OCI-LY3 (cell line): ENCODE measurements at regions not wholly inside any gene's neighbourhood (a gene's known extent, or its start where the extent isn't known, plus 50 kb on each side); places are given as distances from the start of the nearest gene placed in this dataset.
A peak's percentile ranks its signal among the peaks of the same experiment; 100 is the strongest.

Experiments used
- H2AFZ ChIP-seq: fragments of 200-600, 300-600 bp; shearing (Covaris generic); 2 replicates; pipeline ENCODE4 v1.6.0; 2014; ENCODE audit warnings: antibody characterized with exemption, low read depth, low read length
- H3K27ac ChIP-seq: fragments of 200-600, 300-600 bp; sonication (generic); 2 replicates; pipeline ENCODE4 v1.5.1; 2014; ENCODE audit warnings: mild to moderate bottlenecking, low read length, moderate library complexity, mixed read lengths
- H3K27me3 ChIP-seq: fragments of 200-600, 300-600 bp; sonication (generic); 2 replicates; pipeline ENCODE4 v1.6.1; 2014; ENCODE audit warnings: low read depth, low read length, mixed read lengths
- H3K36me3 ChIP-seq: fragments of 200-600, 300-600 bp; sonication (generic); replicated peaks from 2 replicates; pipeline ENCODE3; 2014; ENCODE audit warnings: low read depth, low read length, mixed read lengths
- H3K4me1 ChIP-seq: fragments of 300-600, 200-600 bp; sonication (generic); 2 replicates; pipeline ENCODE4 v1.6.1; 2014; ENCODE audit warnings: low read length, mixed read lengths
- H3K4me2 ChIP-seq: fragments of 200-600, 300-600 bp; sonication (generic); 2 replicates; pipeline ENCODE4 v1.6.1; 2014; ENCODE audit warnings: low read length, mixed read lengths
- H3K4me3 ChIP-seq: fragments of 300-600, 200-600 bp; sonication (generic); 2 replicates; pipeline ENCODE4 v1.5.1; 2014; ENCODE audit warnings: antibody characterized with exemption, mild to moderate bottlenecking, low read length, moderate library complexity
- H3K79me2 ChIP-seq: fragments of 300-600, 200-600 bp; shearing (Covaris generic); 2 replicates; pipeline ENCODE4 v1.6.1; 2014; ENCODE audit warnings: mild to moderate bottlenecking, low read length, mixed read lengths
- H3K9ac ChIP-seq: fragments of 300-600, 200-600 bp; shearing (Covaris generic); 2 replicates; pipeline ENCODE4 v1.6.0; 2014; ENCODE audit warnings: mild to moderate bottlenecking, low read length, moderate library complexity
- H3K9me3 ChIP-seq: fragments of 200-600, 300-600 bp; shearing (Covaris generic); 2 replicates; pipeline ENCODE4 v1.6.1; 2014; ENCODE audit warnings: low read length, mixed read lengths; ENCODE audit not compliant: insufficient read depth
- H4K20me1 ChIP-seq: fragments of 200-600, 300-600 bp; sonication (generic); 2 replicates; pipeline ENCODE4 v1.6.1; 2016; ENCODE audit warnings: low read length, mixed read lengths; ENCODE audit not compliant: insufficient read depth
- CTCF ChIP-seq: fragments of 200-600, 300-600 bp; sonication (generic); IDR thresholded peaks from 2 replicates; pipeline ENCODE4 v1.5.1; 2014; ENCODE audit warnings: antibody characterized with exemption, low read length, low read depth
- EZH2phosphoT487 ChIP-seq: fragments of 200-600 bp; shearing (Covaris generic); IDR thresholded peaks from 2 replicates; pipeline ENCODE4 v1.6.1; 2018; ENCODE audit warnings: antibody characterized with exemption, mixed run types, low read depth

GRCh38 chr15:70428211-70428822, 330.6 kb upstream of the TLE3 start:
- Histone ChIP-seq H3K9ac (no peak overlapping the region), H3K27me3 (no peaks in the 10 kb centered on the region), H3K9me3 (no peaks in the 10 kb centered on the region), H2AFZ (no peak overlapping the region), H3K27ac (no peak overlapping the region), H3K4me1 (peaks cover 41% of the 10 kb centered on the region), H3K36me3 (peaks cover 4% of the 10 kb centered on the region), H3K4me3 (no peak overlapping the region), H4K20me1 (no peaks in the 10 kb centered on the region), H3K79me2 (no peaks in the 10 kb centered on the region), H3K4me2 (no peak overlapping the region)
- TF ChIP-seq CTCF, result no peak
- TF ChIP-seq EZH2phosphoT487, result no peak

GRCh38 chr15:70427167-70428120, 329.7 kb upstream of the TLE3 start:
- H3K4me2 ChIP-seq, result no peak overlapping the region
- TF ChIP-seq EZH2phosphoT487 (no peak), CTCF (no peak)
- no peaks in the 10 kb centered on the region for H3K9me3 ChIP-seq
- peaks cover 32% of the 10 kb centered on the region for H3K4me1 ChIP-seq
- H3K27ac ChIP-seq, result no peak overlapping the region
- no peaks in the 10 kb centered on the region for H4K20me1 ChIP-seq
- H2AFZ ChIP-seq, result no peak overlapping the region
- H3K79me2 ChIP-seq, result no peaks in the 10 kb centered on the region
- no peak overlapping the region for H3K9ac ChIP-seq
- H3K36me3 ChIP-seq, result peaks cover 4% of the 10 kb centered on the region
- H3K27me3 ChIP-seq, result no peaks in the 10 kb centered on the region
- H3K4me3 ChIP-seq, result no peak overlapping the region

- no peaks in the 10 kb centered on the region; the same call in 1 of the 2 replicates for H3K27me3 ChIP-seq
- H4K20me1 ChIP-seq, result no peaks in the 10 kb centered on the region
- H3K4me3 ChIP-seq, result no peak overlapping the region
- H2AFZ ChIP-seq, result no peak overlapping the region
- H3K4me1 ChIP-seq, result peaks cover 27% of the 10 kb centered on the region
- H3K36me3 ChIP-seq, result peaks cover 4% of the 10 kb centered on the region
- TF ChIP-seq CTCF (no peak), EZH2phosphoT487 (no peak)
- H3K9ac ChIP-seq, result no peak overlapping the region
- no peaks in the 10 kb centered on the region for H3K9me3 ChIP-seq
- H3K79me2 ChIP-seq, result no peaks in the 10 kb centered on the region
- H3K27ac ChIP-seq, result no peak overlapping the region
- no peak overlapping the region for H3K4me2 ChIP-seq
Measured at GRCh38 chr15:70426096-70426821, 328.5 kb upstream of the TLE3 start.

- Histone ChIP-seq H3K4me2 (peak overlapping the region; percentile 17; the same call in 1 of the 2 replicates), H3K27me3 (no peaks in the 10 kb centered on the region; the same call in 1 of the 2 replicates), H3K9me3 (no peaks in the 10 kb centered on the region), H4K20me1 (no peaks in the 10 kb centered on the region), H2AFZ (peak overlapping the region; percentile 43; the same call in 1 of the 2 replicates), H3K36me3 (peaks cover 4% of the 10 kb centered on the region), H3K4me1 (peaks cover 34% of the 10 kb centered on the region), H3K79me2 (no peaks in the 10 kb centered on the region), H3K27ac (no peak overlapping the region; the same call in 1 of the 2 replicates), H3K9ac (no peak overlapping the region), H3K4me3 (no peak overlapping the region)
- TF ChIP-seq EZH2phosphoT487, result no peak
- TF ChIP-seq CTCF, result no peak
Measured at GRCh38 chr15:70424937-70425411, 327.3 kb upstream of the TLE3 start.
